NCI-H1694 (cell line): ENCODE measurements at regions not wholly inside any gene's neighbourhood (a gene's known extent, or its start where the extent isn't known, plus 50 kb on each side); places are given as distances from the start of the nearest gene placed in this dataset.

Experiments used
- DNase-seq: peaks from one replicate; lab custom pipeline; 2025; lab: John Stamatoyannopoulos, UW

GRCh38 chr16:52874042-52874441 lies 178.7 kb downstream of the CHD9NB start:
- DNase-seq = no peak

GRCh38 chr16:52872731-52873130 lies 180.0 kb downstream of the CHD9NB start:
- no peak for DNase-seq

- no peak for DNase-seq
Observed at GRCh38 chr16:52871481-52871880, 181.2 kb downstream of the CHD9NB start.

GRCh38 chr16:52869243-52869642 lies 183.5 kb downstream of the CHD9NB start:
- no peak for DNase-seq

GRCh38 chr16:52863000-52863399 lies 189.7 kb downstream of the CHD9NB start:
- DNase-seq = no peak

- peak; percentile 38 for DNase-seq
Observed at GRCh38 chr16:52861614-52862022, 191.1 kb downstream of the CHD9NB start.

GRCh38 chr16:52855463-52855862 lies 197.2 kb downstream of the CHD9NB start:
- no peak for DNase-seq

GRCh38 chr16:52852978-52853377 lies 199.7 kb downstream of the CHD9NB start:
- no peak for DNase-seq

GRCh38 chr16:52851211-52851740 lies 201.4 kb downstream of the CHD9NB start:
- DNase-seq = no peak

- DNase-seq = no peak
Observed at GRCh38 chr16:52843381-52843780, 209.3 kb downstream of the CHD9NB start.

GRCh38 chr16:52837251-52837650 lies 215.4 kb downstream of the CHD9NB start:
- no peak for DNase-seq

GRCh38 chr16:52834736-52835465 lies 217.8 kb downstream of the CHD9NB start:
- DNase-seq = no peak

- no peak for DNase-seq
Observed at GRCh38 chr16:52832771-52833170, 219.9 kb downstream of the CHD9NB start.

- no peak for DNase-seq
Observed at GRCh38 chr16:52827456-52827855, 225.2 kb downstream of the CHD9NB start.

GRCh38 chr16:52825892-52826291 lies 226.8 kb downstream of the CHD9NB start:
- peak; percentile 66 for DNase-seq

- no peak for DNase-seq
Observed at GRCh38 chr16:52819808-52820207, 232.9 kb downstream of the CHD9NB start.

- DNase-seq = no peak
Observed at GRCh38 chr16:52819405-52819804, 233.3 kb downstream of the CHD9NB start.

GRCh38 chr16:52817696-52818095 lies 235.0 kb downstream of the CHD9NB start:
- no peak for DNase-seq

GRCh38 chr16:52816993-52817392 lies 235.7 kb downstream of the CHD9NB start:
- no peak for DNase-seq

- DNase-seq = no peak
Observed at GRCh38 chr16:52812678-52813556, 239.8 kb downstream of the CHD9NB start.

- DNase-seq = no peak
Observed at GRCh38 chr16:52805559-52806168, 247.0 kb downstream of the CHD9NB start.

GRCh38 chr16:52800432-52800831 lies 252.3 kb downstream of the CHD9NB start:
- DNase-seq = no peak

- no peak for DNase-seq
Observed at GRCh38 chr16:52799149-52799548, 252.2 kb upstream of the TOX3 start.
